ENCODE measurements at regions not wholly inside any gene's neighbourhood (a gene's known extent, or its start where the extent isn't known, plus 50 kb on each side); places are given as distances from the start of the nearest gene placed in this dataset.

GRCh38 chr7:45402480-45403218 is 171.5 kb upstream of the ADCY1 start:
- no peak for TF ChIP-seq CTCF (IDR thresholded peaks at IDR 0.05)
- TF ChIP-seq EZH2 (IDR thresholded peaks at IDR 0.05), result no peak

Measured in neural progenitor cell (in vitro differentiated cells).